A549 (cell line): ENCODE measurements at regions not wholly inside any gene's neighbourhood (a gene's known extent, or its start where the extent isn't known, plus 50 kb on each side); places are given as distances from the start of the nearest gene placed in this dataset.

Experiments used
- ATAC-seq, 2 experiments: fragments of 200-7000 bp in 1 of 2; fragments of >200 bp in 1 of 2; cut with Nextera tagmentation in 1 of 2; cut with Tn5 transposase in 1 of 2; 3 replicates each; pipeline versions ENCODE4 v1.8.0 to v1.9.1; 2018 to 2020; ENCODE audit warnings: mild to moderate bottlenecking in 1 of 2, moderate library complexity in 1 of 2
- CTCF ChIA-PET: fragments of 300-600 bp; sonication (Branson Sonifier 250); formaldehyde crosslinking; extraction: SDS; loops from one replicate; lab custom pipeline; 2021; ENCODE audit warnings: antibody characterized with exemption, inconsistent platforms; lab: Yijun Ruan, JAX
- POLR2A ChIA-PET: fragments of 350-600 bp; formaldehyde crosslinking; extraction: SDS; loops from one replicate; lab custom pipeline; 2021; ENCODE audit warnings: antibody characterized with exemption, inconsistent platforms; lab: Yijun Ruan, JAX
- DNase-seq, 2 experiments: peaks; one replicate each; pipeline versions ENCODE4 v3.0.0 to v3.0.0-alpha.2; 2011 to 2016; ENCODE audit warnings: low read depth in 1 of 2, low spot score in 1 of 2
- FAIRE-seq: peaks from 2 replicates; lab custom pipeline; 2011; peaks lifted over from hg19 to GRCh38; lab: Jason Lieb, UNC
- H3K27ac ChIP-seq, 2 experiments: fragments of >200 bp; sonication (Bioruptor Twin); formaldehyde crosslinking; 3 replicates each; pipeline ENCODE4 v1.5.1; 2016 to 2017
- H3K4me1 ChIP-seq: fragments of >200 bp; sonication (Bioruptor Twin); formaldehyde crosslinking; 3 replicates; pipeline ENCODE4 v1.6.1; 2016
- H3K4me2 ChIP-seq: fragments of >200 bp; sonication (Bioruptor Twin); formaldehyde crosslinking; 3 replicates; pipeline ENCODE4 v1.6.1; 2016
- H3K4me3 ChIP-seq: fragments of >200 bp; sonication (Bioruptor Twin); formaldehyde crosslinking; 3 replicates; pipeline ENCODE4 v1.5.1; 2016
- H3K9me3 ChIP-seq: fragments of >200 bp; sonication (Bioruptor Twin); formaldehyde crosslinking; 3 replicates; pipeline ENCODE4 v1.6.1; 2016
- ATOH8 ChIP-seq: fragments of 250-450 bp; sonication (Bioruptor Pico); IDR thresholded peaks from 2 replicates; pipeline ENCODE4 v1.5.0; 2020; ENCODE audit warnings: low read depth, mild to moderate bottlenecking, moderate library complexity
- CBX2 ChIP-seq: fragments of 200-600 bp; sonication (generic); IDR thresholded peaks from 2 replicates; pipeline ENCODE4 v1.6.1; 2016; ENCODE audit warnings: low read depth, mild to moderate bottlenecking, borderline replicate concordance
- CEBPB ChIP-seq, 2 experiments: fragments of >200 bp in 1 of 2; sonication (Bioruptor Twin) in 1 of 2; formaldehyde crosslinking in 1 of 2; IDR thresholded peaks; 2 replicates each; pipeline ENCODE4 v1.6.1; 2012 to 2016
- EHF ChIP-seq: fragments of 250-450 bp; sonication (Bioruptor Pico); IDR thresholded peaks from 2 replicates; pipeline ENCODE4 v1.5.0; 2020; ENCODE audit warnings: mild to moderate bottlenecking
- EHMT2 ChIP-seq: fragments of 200-600 bp; sonication (generic); IDR thresholded peaks from 2 replicates; pipeline ENCODE4 v1.6.1; 2016; ENCODE audit warnings: antibody characterized with exemption, low read depth, mild to moderate bottlenecking, moderate library complexity
- EP300 ChIP-seq, 2 experiments: fragments of >200 bp; sonication (Bioruptor Twin); formaldehyde crosslinking; IDR thresholded peaks; 2 replicates in 1 of 2; 3 replicates in 1 of 2; pipeline ENCODE4 v1.6.1; 2016 to 2017
- ESRRA ChIP-seq: fragments of 150-350 bp; IDR thresholded peaks from 2 replicates; pipeline ENCODE4 v1.6.1; 2014; ENCODE audit warnings: mild to moderate bottlenecking, low read length, borderline replicate concordance
- GATA3 ChIP-seq: IDR thresholded peaks from 2 replicates; pipeline ENCODE4 v1.6.1; 2012; ENCODE audit warnings: borderline replicate concordance
- HDAC2 ChIP-seq: fragments of 200-600 bp; sonication (generic); IDR thresholded peaks from 2 replicates; pipeline ENCODE4 v1.6.1; 2016
- HES2 ChIP-seq: fragments of >200 bp; sonication (Bioruptor Twin); formaldehyde crosslinking; IDR thresholded peaks from 2 replicates; pipeline ENCODE4 v1.6.1; 2016
- HEYL ChIP-seq: fragments of 250-450 bp; sonication (Bioruptor Pico); IDR thresholded peaks from 2 replicates; pipeline ENCODE4 v1.8.0; 2021; ENCODE audit warnings: mild to moderate bottlenecking, moderate library complexity
- HOXB5 ChIP-seq: fragments of 250-450 bp; sonication (Bioruptor Pico); IDR thresholded peaks from 2 replicates; pipeline ENCODE4 v1.5.0; 2020; ENCODE audit warnings: mild to moderate bottlenecking, moderate library complexity
- KDM5A ChIP-seq: fragments of 200-600 bp; sonication (generic); IDR thresholded peaks from 2 replicates; pipeline ENCODE4 v1.6.1; 2016; ENCODE audit warnings: antibody characterized with exemption, mild to moderate bottlenecking
- MAFK ChIP-seq: fragments of 450-650 bp; IDR thresholded peaks from 2 replicates; pipeline ENCODE4 v1.6.1; 2014; ENCODE audit not compliant: partially characterized antibody
- MAX ChIP-seq: IDR thresholded peaks from 2 replicates; pipeline ENCODE4 v1.6.1; 2012
- NFE2L2 ChIP-seq: fragments of 150-350 bp; conservative IDR thresholded peaks from 2 replicates; pipeline ENCODE4 v1.6.1; 2014; ENCODE audit warnings: low read length
- NPAS2 ChIP-seq: fragments of 250-450 bp; sonication (Bioruptor Pico); IDR thresholded peaks from 2 replicates; pipeline ENCODE4 v1.8.0; 2022; ENCODE audit warnings: mild to moderate bottlenecking, moderate library complexity, borderline replicate concordance
- NR3C1 ChIP-seq: fragments of >200 bp; sonication (Bioruptor Twin); formaldehyde crosslinking; IDR thresholded peaks from 3 replicates; pipeline ENCODE4 v1.6.1; 2017
- PHF8 ChIP-seq: fragments of 200-600 bp; sonication (generic); IDR thresholded peaks from 2 replicates; pipeline ENCODE4 v1.6.1; 2016; ENCODE audit warnings: low read depth, mild to moderate bottlenecking, antibody characterized with exemption, moderate library complexity, borderline replicate concordance
- POLR2AphosphoS2 ChIP-seq: conservative IDR thresholded peaks from 2 replicates; pipeline ENCODE4 v1.6.1; 2012; ENCODE audit warnings: low read length, improper control_type of control experiment, inconsistent platforms
- RAD21 ChIP-seq, 2 experiments: fragments of >200 bp in 1 of 2; sonication (Bioruptor Twin) in 1 of 2; formaldehyde crosslinking in 1 of 2; IDR thresholded peaks in 1 of 2; conservative IDR thresholded peaks in 1 of 2; 2 replicates in 1 of 2; 3 replicates in 1 of 2; pipeline ENCODE4 v1.6.1; 2012 to 2018; ENCODE audit warnings: inconsistent platforms in 1 of 2
- REST ChIP-seq: fragments of 200-600 bp; sonication (generic); IDR thresholded peaks from 2 replicates; pipeline ENCODE4 v1.6.1; 2016; ENCODE audit warnings: antibody characterized with exemption, mild to moderate bottlenecking, moderate library complexity
- RFX5 ChIP-seq: fragments of 450-650 bp; IDR thresholded peaks from 2 replicates; pipeline ENCODE4 v1.7.1; 2014; ENCODE audit warnings: antibody characterized with exemption, mild to moderate bottlenecking, moderate library complexity
- RNF2 ChIP-seq: fragments of 200-600 bp; sonication (generic); IDR thresholded peaks from 2 replicates; pipeline ENCODE4 v1.6.1; 2016; ENCODE audit warnings: low read depth, mild to moderate bottlenecking, antibody characterized with exemption, moderate library complexity, borderline replicate concordance
- TP53 ChIP-seq: fragments of 250-450 bp; sonication (Bioruptor Pico); IDR thresholded peaks from 2 replicates; pipeline ENCODE4 v1.5.0; 2021; ENCODE audit warnings: mild to moderate bottlenecking, moderate library complexity
- ZC3H11A ChIP-seq: fragments of 450-650 bp; IDR thresholded peaks from 2 replicates; pipeline ENCODE4 v1.6.1; 2014; ENCODE audit warnings: antibody characterized with exemption, mild to moderate bottlenecking
- ZNF302 ChIP-seq: fragments of 250-450 bp; sonication (Bioruptor Pico); IDR thresholded peaks from 2 replicates; pipeline ENCODE4 v1.9.0; 2021; ENCODE audit warnings: inconsistent platforms, mild to moderate bottlenecking, moderate library complexity
- ZSCAN20 ChIP-seq: fragments of 250-450 bp; sonication (Bioruptor Pico); IDR thresholded peaks from 2 replicates; pipeline ENCODE4 v1.8.0; 2022; ENCODE audit warnings: mild to moderate bottlenecking, moderate library complexity
- WGBS: methylation state at CpG from one replicate; pipeline ENCODE4 v1.1.6; 2017; ENCODE audit errors: missing lambda C conversion rate; 5-methylcytosine and 5-hydroxymethylcytosine counted together
- TF ChIP-seq, protein P1 (sequence below): fragments of 150-350 bp; IDR thresholded peaks from 2 replicates; pipeline ENCODE4 v1.6.1; 2014; ENCODE audit warnings: low read depth, mild to moderate bottlenecking, low read length
- TF ChIP-seq, protein P2 (sequence below): fragments of >200 bp; sonication (Bioruptor Twin); formaldehyde crosslinking; IDR thresholded peaks from 3 replicates; pipeline ENCODE4 v1.5.1; 2016
- TF ChIP-seq, protein P3 (sequence below): IDR thresholded peaks from 2 replicates; pipeline ENCODE4 v1.6.1; 2012

GRCh38 chr2:61664190-61664589 is 126.0 kb upstream of the XPO1 start:
- Histone ChIP-seq H3K4me1 (peaks cover 6% of the 10 kb centered on the region), H3K27ac (no peak overlapping the region), H3K4me3 (no peak overlapping the region), H3K4me2 (no peak overlapping the region)
- 87% methylated on average over 1 of the region's 1 CpG for WGBS
- CTCF ChIA-PET = interaction anchor here (0.8 to 1.9 kb wide), 2 partner anchors 9 to 128 kb away, joined by 3 to 4 read pairs; no protein-coding TSS in a partner anchor
- no peak for FAIRE-seq
- DNase-seq = no peak
- no peak for ATAC-seq
- POLR2A ChIA-PET = no interaction called here
- TF ChIP-seq HEYL (CRISPR knock-in tag) = no peak
- no peak for TF ChIP-seq KDM5A
- no peak for TF ChIP-seq PHF8
- TF ChIP-seq NPAS2 (CRISPR knock-in tag) = no peak
- no peak for TF ChIP-seq RFX5
- TF ChIP-seq EHMT2 = no peak
- no peak for TF ChIP-seq EP300 (IDR thresholded peaks at IDR 0.05)
- TF ChIP-seq, protein P1, sequence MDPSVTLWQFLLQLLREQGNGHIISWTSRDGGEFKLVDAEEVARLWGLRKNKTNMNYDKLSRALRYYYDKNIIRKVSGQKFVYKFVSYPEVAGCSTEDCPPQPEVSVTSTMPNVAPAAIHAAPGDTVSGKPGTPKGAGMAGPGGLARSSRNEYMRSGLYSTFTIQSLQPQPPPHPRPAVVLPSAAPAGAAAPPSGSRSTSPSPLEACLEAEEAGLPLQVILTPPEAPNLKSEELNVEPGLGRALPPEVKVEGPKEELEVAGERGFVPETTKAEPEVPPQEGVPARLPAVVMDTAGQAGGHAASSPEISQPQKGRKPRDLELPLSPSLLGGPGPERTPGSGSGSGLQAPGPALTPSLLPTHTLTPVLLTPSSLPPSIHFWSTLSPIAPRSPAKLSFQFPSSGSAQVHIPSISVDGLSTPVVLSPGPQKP = no peak
- no peak for TF ChIP-seq ZC3H11A
- no peak for TF ChIP-seq POLR2AphosphoS2
- no peak for TF ChIP-seq MAX
- TF ChIP-seq HES2 = no peak
- TF ChIP-seq HOXB5 (CRISPR knock-in tag) = no peak
- no peak for TF ChIP-seq ESRRA
- no peak for TF ChIP-seq ATOH8 (CRISPR knock-in tag)
- no peak for TF ChIP-seq NR3C1
- no peak for TF ChIP-seq ZNF302 (CRISPR knock-in tag)
- TF ChIP-seq, protein P2, sequence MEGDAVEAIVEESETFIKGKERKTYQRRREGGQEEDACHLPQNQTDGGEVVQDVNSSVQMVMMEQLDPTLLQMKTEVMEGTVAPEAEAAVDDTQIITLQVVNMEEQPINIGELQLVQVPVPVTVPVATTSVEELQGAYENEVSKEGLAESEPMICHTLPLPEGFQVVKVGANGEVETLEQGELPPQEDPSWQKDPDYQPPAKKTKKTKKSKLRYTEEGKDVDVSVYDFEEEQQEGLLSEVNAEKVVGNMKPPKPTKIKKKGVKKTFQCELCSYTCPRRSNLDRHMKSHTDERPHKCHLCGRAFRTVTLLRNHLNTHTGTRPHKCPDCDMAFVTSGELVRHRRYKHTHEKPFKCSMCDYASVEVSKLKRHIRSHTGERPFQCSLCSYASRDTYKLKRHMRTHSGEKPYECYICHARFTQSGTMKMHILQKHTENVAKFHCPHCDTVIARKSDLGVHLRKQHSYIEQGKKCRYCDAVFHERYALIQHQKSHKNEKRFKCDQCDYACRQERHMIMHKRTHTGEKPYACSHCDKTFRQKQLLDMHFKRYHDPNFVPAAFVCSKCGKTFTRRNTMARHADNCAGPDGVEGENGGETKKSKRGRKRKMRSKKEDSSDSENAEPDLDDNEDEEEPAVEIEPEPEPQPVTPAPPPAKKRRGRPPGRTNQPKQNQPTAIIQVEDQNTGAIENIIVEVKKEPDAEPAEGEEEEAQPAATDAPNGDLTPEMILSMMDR = no peak
- TF ChIP-seq CBX2 = no peak
- TF ChIP-seq EHF = no peak
- TF ChIP-seq, all 56 proteins: peak for 0
- no peaks in the 10 kb centered on the region for H3K9me3 ChIP-seq

GRCh38 chr2:61662990-61663389 is 124.8 kb upstream of the XPO1 start:
- no peak for ATAC-seq
- WGBS = 89% methylated on average over 7 of the region's 7 CpGs
- CTCF ChIA-PET = interaction anchor here (1.5 kb wide), 1 partner anchor 12 kb away, joined by 5 read pairs; no protein-coding TSS in a partner anchor
- TF ChIP-seq REST (no peak), RAD21 (conservative IDR thresholded peaks at IDR 0.05 in 1 of 2, IDR thresholded peaks at IDR 0.05 in 1 of 2) (no peak), ZSCAN20 (CRISPR knock-in tag) (no peak), NR3C1 (no peak), ZC3H11A (no peak), MAFK (no peak), NFE2L2 (no peak), EHF (no peak), HDAC2 (no peak), ZNF302 (CRISPR knock-in tag) (no peak), GATA3 (no peak), HOXB5 (CRISPR knock-in tag) (no peak), TP53 (CRISPR knock-in tag) (no peak), RNF2 (no peak), HEYL (CRISPR knock-in tag) (no peak), CEBPB (IDR thresholded peaks at IDR 0.05) (no peak)
- TF ChIP-seq, protein P3, sequence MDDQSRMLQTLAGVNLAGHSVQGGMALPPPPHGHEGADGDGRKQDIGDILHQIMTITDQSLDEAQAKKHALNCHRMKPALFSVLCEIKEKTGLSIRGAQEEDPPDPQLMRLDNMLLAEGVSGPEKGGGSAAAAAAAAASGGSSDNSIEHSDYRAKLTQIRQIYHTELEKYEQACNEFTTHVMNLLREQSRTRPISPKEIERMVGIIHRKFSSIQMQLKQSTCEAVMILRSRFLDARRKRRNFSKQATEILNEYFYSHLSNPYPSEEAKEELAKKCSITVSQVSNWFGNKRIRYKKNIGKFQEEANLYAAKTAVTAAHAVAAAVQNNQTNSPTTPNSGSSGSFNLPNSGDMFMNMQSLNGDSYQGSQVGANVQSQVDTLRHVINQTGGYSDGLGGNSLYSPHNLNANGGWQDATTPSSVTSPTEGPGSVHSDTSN = no peak

More at GRCh38 chr2:61662990-61663389, 124.8 kb upstream of the XPO1 start:
- Histone ChIP-seq H3K4me2 (no peak overlapping the region), H3K4me3 (no peak overlapping the region), H3K27ac (no peak overlapping the region), H3K4me1 (peaks cover 11% of the 10 kb centered on the region), H3K9me3 (no peaks in the 10 kb centered on the region)
- FAIRE-seq = no peak
- POLR2A ChIA-PET = no interaction called here
- DNase-seq = no peak
